ENCODE measurements at regions not wholly inside any gene's neighbourhood (a gene's known extent, or its start where the extent isn't known, plus 50 kb on each side); places are given as distances from the start of the nearest gene placed in this dataset.

DNA sequence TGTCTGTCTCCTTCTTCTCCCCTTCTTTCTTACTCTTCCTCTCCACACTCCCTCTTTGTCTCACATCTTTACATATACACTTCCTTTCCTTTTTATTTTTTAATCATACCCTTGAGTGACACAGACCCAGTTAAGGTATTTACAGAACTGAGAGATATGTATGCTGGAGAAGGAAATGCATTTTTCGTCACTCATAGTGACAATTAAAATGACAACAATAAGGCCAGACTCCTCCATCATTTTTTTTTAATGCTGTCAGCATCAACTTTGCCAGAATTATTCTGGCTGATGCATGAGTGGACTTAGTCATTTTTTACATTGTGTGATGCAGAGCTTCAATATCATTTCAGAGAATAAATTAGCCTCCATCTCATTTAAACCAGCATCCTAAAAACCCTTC lies 272.9 kb downstream of the TMEM38B start:
- no peak for DNase-seq (ENCODE audit: low spot score)
- Histone ChIP-seq H3K4me1 (peaks cover 0 to 1% of the 10 kb centered on the region in 2 donors), H3K27ac (no peak overlapping the region), H3K36me3 (no peaks in the 10 kb centered on the region), H3K9me3 (no peaks in the 10 kb centered on the region), H3K4me3 (no peak overlapping the region), H3K27me3 (no peaks in the 10 kb centered on the region)
- TF ChIP-seq, protein P1, sequence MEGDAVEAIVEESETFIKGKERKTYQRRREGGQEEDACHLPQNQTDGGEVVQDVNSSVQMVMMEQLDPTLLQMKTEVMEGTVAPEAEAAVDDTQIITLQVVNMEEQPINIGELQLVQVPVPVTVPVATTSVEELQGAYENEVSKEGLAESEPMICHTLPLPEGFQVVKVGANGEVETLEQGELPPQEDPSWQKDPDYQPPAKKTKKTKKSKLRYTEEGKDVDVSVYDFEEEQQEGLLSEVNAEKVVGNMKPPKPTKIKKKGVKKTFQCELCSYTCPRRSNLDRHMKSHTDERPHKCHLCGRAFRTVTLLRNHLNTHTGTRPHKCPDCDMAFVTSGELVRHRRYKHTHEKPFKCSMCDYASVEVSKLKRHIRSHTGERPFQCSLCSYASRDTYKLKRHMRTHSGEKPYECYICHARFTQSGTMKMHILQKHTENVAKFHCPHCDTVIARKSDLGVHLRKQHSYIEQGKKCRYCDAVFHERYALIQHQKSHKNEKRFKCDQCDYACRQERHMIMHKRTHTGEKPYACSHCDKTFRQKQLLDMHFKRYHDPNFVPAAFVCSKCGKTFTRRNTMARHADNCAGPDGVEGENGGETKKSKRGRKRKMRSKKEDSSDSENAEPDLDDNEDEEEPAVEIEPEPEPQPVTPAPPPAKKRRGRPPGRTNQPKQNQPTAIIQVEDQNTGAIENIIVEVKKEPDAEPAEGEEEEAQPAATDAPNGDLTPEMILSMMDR (IDR thresholded peaks at IDR 0.05): no peak

DNA sequence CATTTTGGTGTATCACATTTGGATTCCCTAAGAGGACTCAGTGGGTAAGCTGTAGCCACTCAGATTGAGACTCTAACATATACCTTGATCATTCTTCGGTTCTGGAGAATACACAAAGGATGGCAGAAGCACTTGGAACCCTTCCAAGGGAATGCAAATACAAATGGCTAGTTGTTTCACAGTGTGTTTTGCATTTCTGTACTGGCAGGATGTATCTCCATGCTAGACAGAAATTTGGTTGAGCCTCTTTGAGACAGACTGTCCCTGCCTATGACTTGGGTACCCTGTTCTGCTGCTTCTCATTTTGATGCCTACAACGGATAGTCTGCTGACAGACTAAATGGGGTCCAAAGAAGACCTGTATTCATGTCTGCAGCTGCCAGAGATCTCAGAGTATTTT lies 273.5 kb downstream of the TMEM38B start:
- Histone ChIP-seq H3K4me1 (peaks cover 0 to 7% of the 10 kb centered on the region in 2 donors), H3K4me3 (no peak overlapping the region), H3K9me3 (no peaks in the 10 kb centered on the region), H3K36me3 (no peaks in the 10 kb centered on the region), H3K27me3 (no peaks in the 10 kb centered on the region), H3K27ac (no peak overlapping the region)
- TF ChIP-seq, protein P1 (IDR thresholded peaks at IDR 0.05): no peak
- DNase-seq (ENCODE audit: low spot score): no peak

DNA sequence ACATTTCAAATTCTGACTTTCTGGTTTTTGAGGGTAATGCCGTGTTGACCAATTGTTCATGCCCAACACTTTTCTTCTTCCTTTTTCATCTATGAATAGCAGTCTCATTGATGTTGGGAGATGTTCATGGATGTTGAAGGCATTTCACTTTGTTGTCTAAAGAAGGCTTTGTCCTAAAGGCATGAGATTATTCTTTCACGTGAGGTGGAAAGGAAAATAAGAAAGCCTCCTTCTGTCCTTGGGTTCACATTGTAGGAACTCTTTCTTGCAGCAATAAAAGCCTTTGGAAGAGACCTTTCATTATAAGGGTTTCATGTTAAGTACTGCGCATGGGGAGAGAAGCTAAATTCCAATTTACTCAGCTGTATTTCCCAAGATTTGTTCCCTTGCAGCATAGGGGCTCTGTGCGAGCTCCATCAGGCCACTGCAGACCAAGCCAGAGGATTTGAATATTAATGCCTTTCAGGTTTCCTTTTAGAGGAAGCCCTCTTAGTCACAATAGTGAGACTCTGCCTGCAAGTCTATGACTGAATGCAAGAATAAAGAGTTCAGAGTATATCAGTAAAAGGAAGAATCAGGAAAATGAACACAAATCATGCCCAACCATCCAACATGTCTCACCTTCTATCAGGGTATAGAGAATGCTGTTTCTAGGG lies 274.6 kb downstream of the TMEM38B start:
- peaks cover 0 to 9% of the 10 kb centered on the region in 2 donors for H3K4me1 ChIP-seq
- H3K27me3 ChIP-seq: no peaks in the 10 kb centered on the region
- DNase-seq (ENCODE audit: low spot score): no peak
- H3K9me3 ChIP-seq: no peaks in the 10 kb centered on the region
- H3K27ac ChIP-seq: no peak overlapping the region
- H3K36me3 ChIP-seq: no peaks in the 10 kb centered on the region
- H3K4me3 ChIP-seq: no peak overlapping the region
- TF ChIP-seq, protein P1 (IDR thresholded peaks at IDR 0.05): no peak

DNA sequence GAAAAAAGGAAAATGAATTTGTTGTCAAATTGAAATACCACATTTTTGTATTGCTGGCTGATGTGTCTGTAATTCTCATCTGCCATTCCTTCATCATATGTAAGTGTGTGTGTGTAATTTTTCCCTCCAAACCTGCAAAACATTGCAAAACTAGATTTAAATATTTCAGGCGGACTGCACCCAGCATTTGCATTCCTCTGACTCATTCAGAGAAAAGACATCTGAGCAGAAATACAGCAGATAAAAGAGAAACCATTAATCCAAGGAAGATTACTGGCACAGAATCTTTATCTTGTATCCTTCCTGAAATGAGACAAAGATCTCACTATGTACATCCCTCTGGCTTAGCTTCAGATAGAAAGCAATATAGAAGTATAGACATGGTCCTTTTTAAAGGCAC lies 275.3 kb downstream of the TMEM38B start:
- Histone ChIP-seq H3K27me3 (no peaks in the 10 kb centered on the region), H3K9me3 (no peaks in the 10 kb centered on the region), H3K27ac (no peak overlapping the region), H3K4me1 (peaks cover 0 to 9% of the 10 kb centered on the region in 2 donors), H3K36me3 (no peaks in the 10 kb centered on the region), H3K4me3 (no peak overlapping the region)
- no peak for DNase-seq (ENCODE audit: low spot score)
- TF ChIP-seq, protein P1 (IDR thresholded peaks at IDR 0.05): no peak

DNA sequence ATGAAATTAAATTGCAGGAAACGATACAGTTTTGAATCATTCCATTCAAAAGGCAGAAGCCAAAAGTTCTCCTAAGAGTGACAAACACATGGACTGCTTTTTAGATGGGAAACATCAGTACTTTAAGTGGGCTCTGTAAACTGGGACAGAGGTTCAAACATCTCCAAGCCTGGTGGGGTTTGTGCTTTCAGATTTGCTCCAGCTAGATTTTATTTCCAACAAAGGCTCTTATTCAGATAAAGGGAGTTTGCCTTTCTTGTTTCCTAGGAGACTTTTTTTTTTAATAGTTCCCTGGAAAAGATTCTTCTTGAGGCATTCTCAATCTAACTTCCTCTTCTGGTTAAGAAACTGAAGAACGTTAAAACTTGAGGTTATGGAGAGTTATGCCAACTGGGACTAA lies 277.6 kb downstream of the TMEM38B start:
- H3K4me3 ChIP-seq: no peak overlapping the region
- no peaks in the 10 kb centered on the region for H3K27me3 ChIP-seq
- no peak overlapping the region for H3K27ac ChIP-seq
- H3K36me3 ChIP-seq: no peaks in the 10 kb centered on the region
- H3K9me3 ChIP-seq: no peaks in the 10 kb centered on the region
- H3K4me1 ChIP-seq: peaks cover 0 to 9% of the 10 kb centered on the region in 2 donors
- no peak for DNase-seq (ENCODE audit: low spot score)
- TF ChIP-seq, protein P1 (IDR thresholded peaks at IDR 0.05): no peak

Measured in right atrium auricular region (tissue), 2 donors.